GM18873 (cell line): ENCODE measurements at regions not wholly inside any gene's neighbourhood (a gene's known extent, or its start where the extent isn't known, plus 50 kb on each side); places are given as distances from the start of the nearest gene placed in this dataset.
A peak's percentile ranks its signal among the peaks of the same experiment; 100 is the strongest.
"Not testable (repeated sequence)": the region's sequence is repeated elsewhere in the genome, so short reads cannot be mapped to it uniquely, and the experiment has no call there.

Experiments used
- ATAC-seq: cut with Tn5 transposase; IDR thresholded peaks from one replicate; pipeline ENCODE4 v1.9.1; 2021; ENCODE audit warnings: mild to moderate bottlenecking, moderate library complexity, moderate number of reproducible peaks; ENCODE audit not compliant: unreplicated experiment, low FRiP score

GRCh38 chr9:38342532-38342931, 50.0 kb upstream of the ALDH1B1 start:
- no peak for ATAC-seq

- ATAC-seq: no peak
Observed at GRCh38 chr9:38342096-38342495, 50.4 kb upstream of the ALDH1B1 start.

- no peak for ATAC-seq
Observed at GRCh38 chr9:38339496-38339895, 53.0 kb upstream of the ALDH1B1 start.

- ATAC-seq: peak; percentile 74
Observed at GRCh38 chr9:38339087-38339486, 53.4 kb upstream of the ALDH1B1 start.

GRCh38 chr9:38338342-38339018, 54.0 kb upstream of the ALDH1B1 start:
- ATAC-seq: no peak

GRCh38 chr9:38337706-38338264, 54.7 kb upstream of the ALDH1B1 start:
- no peak for ATAC-seq

GRCh38 chr9:38337181-38337580, 55.3 kb upstream of the ALDH1B1 start:
- no peak for ATAC-seq

- no peak for ATAC-seq
Observed at GRCh38 chr9:38336341-38336740, 56.2 kb upstream of the ALDH1B1 start.

- ATAC-seq: no peak
Observed at GRCh38 chr9:38335686-38336085, 56.8 kb upstream of the ALDH1B1 start.

- no peak for ATAC-seq
Observed at GRCh38 chr9:38334234-38334633, 58.3 kb upstream of the ALDH1B1 start.

GRCh38 chr9:38333047-38333446, 59.5 kb upstream of the ALDH1B1 start:
- no peak for ATAC-seq

GRCh38 chr9:38332625-38333024, 59.9 kb upstream of the ALDH1B1 start:
- ATAC-seq: no peak

GRCh38 chr9:38331141-38331540, 61.4 kb upstream of the ALDH1B1 start:
- no peak for ATAC-seq

GRCh38 chr9:38329968-38330367, 62.5 kb upstream of the ALDH1B1 start:
- no peak for ATAC-seq

GRCh38 chr9:38328765-38329164, 63.7 kb upstream of the ALDH1B1 start:
- ATAC-seq: no peak

- no peak for ATAC-seq
Observed at GRCh38 chr9:38326122-38326521, 66.4 kb upstream of the ALDH1B1 start.

GRCh38 chr9:38324213-38324612, 68.3 kb upstream of the ALDH1B1 start:
- not testable (repeated sequence) for ATAC-seq

- ATAC-seq: no peak
Observed at GRCh38 chr9:38322937-38323336, 69.6 kb upstream of the ALDH1B1 start.

- ATAC-seq: no peak
Observed at GRCh38 chr9:38319496-38320173, 72.9 kb upstream of the ALDH1B1 start.

- peak; percentile 91 for ATAC-seq
Observed at GRCh38 chr9:38318759-38319495, 73.6 kb upstream of the ALDH1B1 start.

GRCh38 chr9:38316166-38316780, 76.2 kb upstream of the ALDH1B1 start:
- no peak for ATAC-seq
